Naive thymus-derived CD8-positive, alpha-beta T cell (primary cell): ENCODE measurements at regions not wholly inside any gene's neighbourhood (a gene's known extent, or its start where the extent isn't known, plus 50 kb on each side); places are given as distances from the start of the nearest gene placed in this dataset.

Source experiments
- ATAC-seq, 2 donors: fragments of 150-1000 bp; cut with Tn5 transposase in 1 of 2; sonication (Bioruptor Pico), chemical (Tn5 transposase) in 1 of 2; 1 replicate in 1 of 2; 2 replicates in 1 of 2; pipeline ENCODE4 v1.10.0; 2021; ENCODE audit warnings: mild to moderate bottlenecking in 2 of 2, moderate library complexity in 2 of 2
- POLR2A ChIA-PET: fragments of 350-600 bp; sonication (Branson Sonifier 250); formaldehyde crosslinking; loops from one replicate; lab custom pipeline; 2021; ENCODE audit warnings: antibody characterized with exemption; lab: Charles Lee
- DNase-seq, 10 donors: peaks; one replicate each; pipeline versions ENCODE4 v3.0.0 to v3.0.0-alpha.2; 2020 to 2022
- H3K27ac Mint-ChIP-seq, 10 donors: one replicate each; pipeline ENCODE4 v1.8.0; 2020 to 2022; ENCODE audit warnings: mild to moderate bottlenecking in 10 of 10, mixed read lengths in 10 of 10, moderate library complexity in 4 of 10, inconsistent platforms in 1 of 10
- H3K27me3 Mint-ChIP-seq, 5 donors: one replicate each; pipeline ENCODE4 v1.8.0; 2021 to 2022; ENCODE audit warnings: mixed read lengths in 5 of 5
- H3K36me3 Mint-ChIP-seq, 3 donors: one replicate each; pipeline ENCODE4 v1.8.0; 2020 to 2022; ENCODE audit warnings: mixed read lengths in 3 of 3, mild to moderate bottlenecking in 2 of 3, inconsistent platforms in 1 of 3
- H3K4me1 Mint-ChIP-seq, 4 donors: one replicate each; pipeline ENCODE4 v1.8.0; 2021 to 2022; ENCODE audit warnings: mixed read lengths in 4 of 4
- H3K4me3 Mint-ChIP-seq, 10 donors: one replicate each; pipeline ENCODE4 v1.8.0; 2020 to 2022; ENCODE audit warnings: mild to moderate bottlenecking in 10 of 10, mixed read lengths in 10 of 10, moderate library complexity in 6 of 10, inconsistent platforms in 1 of 10
- H3K9me3 Mint-ChIP-seq, 9 donors: one replicate each; pipeline ENCODE4 v1.8.0; 2020 to 2022; ENCODE audit warnings: mixed read lengths in 9 of 9, mild to moderate bottlenecking in 3 of 9, inconsistent platforms in 1 of 9, moderate library complexity in 1 of 9

- Mint-ChIP-seq H3K27me3 (peaks cover 0 to 11% (median 8%) of the 10 kb centered on the region in 5 donors), H3K9me3 (peaks cover 0 to 3% (median 0%) of the 10 kb centered on the region in 9 donors), H3K27ac (no peak overlapping the region), H3K36me3 (peaks cover 0 to 4% (median 0%) of the 10 kb centered on the region in 3 donors), H3K4me1 (peaks cover 6 to 12% (median 10%) of the 10 kb centered on the region in 4 donors), H3K4me3 (no peak overlapping the region)
- ATAC-seq (no peak), DNase-seq (no peak)
- POLR2A ChIA-PET = interaction anchor here (0.7 kb wide), 1 partner anchor 645 kb away, joined by 5 read pairs; no protein-coding TSS in a partner anchor
Observed at GRCh38 chr6:6704103-6705060, 115.9 kb downstream of the LY86 start.

GRCh38 chr6:6705061-6705425 lies 116.5 kb downstream of the LY86 start:
- POLR2A ChIA-PET = no interaction called here
- no peak overlapping the region for H3K27ac Mint-ChIP-seq
- H3K9me3 Mint-ChIP-seq = peaks cover 0 to 3% (median 0%) of the 10 kb centered on the region in 9 donors
- H3K36me3 Mint-ChIP-seq = peaks cover 0 to 4% (median 0%) of the 10 kb centered on the region in 3 donors
- DNase-seq = no peak
- no peak for ATAC-seq
- H3K27me3 Mint-ChIP-seq = peaks cover 0 to 13% (median 8%) of the 10 kb centered on the region in 5 donors
- H3K4me3 Mint-ChIP-seq = no peak overlapping the region
- H3K4me1 Mint-ChIP-seq = peaks cover 6 to 11% (median 10%) of the 10 kb centered on the region in 4 donors

GRCh38 chr6:6705915-6706675 lies 117.6 kb downstream of the LY86 start:
- Mint-ChIP-seq H3K27me3 (peaks cover 0 to 22% (median 12%) of the 10 kb centered on the region in 5 donors), H3K27ac (peak overlapping the region in 1 of 10 donors; percentile 30), H3K4me3 (no peak overlapping the region), H3K4me1 (peaks cover 9 to 15% (median 12%) of the 10 kb centered on the region in 4 donors), H3K36me3 (peaks cover 0 to 4% (median 0%) of the 10 kb centered on the region in 3 donors), H3K9me3 (peaks cover 0 to 3% (median 0%) of the 10 kb centered on the region in 9 donors)
- DNase-seq = no peak
- POLR2A ChIA-PET = interaction anchor here (0.7 kb wide), 1 partner anchor 101 kb away, joined by 3 read pairs; no protein-coding TSS in a partner anchor
- no peak for ATAC-seq

- no peak overlapping the region for H3K27ac Mint-ChIP-seq
- ATAC-seq = no peak
- H3K4me1 Mint-ChIP-seq = peaks cover 15 to 26% (median 21%) of the 10 kb centered on the region in 4 donors
- DNase-seq = no peak
- peaks cover 0 to 27% (median 20%) of the 10 kb centered on the region in 5 donors for H3K27me3 Mint-ChIP-seq
- no peaks in the 10 kb centered on the region for H3K36me3 Mint-ChIP-seq
- POLR2A ChIA-PET = no interaction called here
- no peaks in the 10 kb centered on the region for H3K9me3 Mint-ChIP-seq
- no peak overlapping the region for H3K4me3 Mint-ChIP-seq
Observed at GRCh38 chr6:6707143-6707542, 118.6 kb downstream of the LY86 start.

- H3K27me3 Mint-ChIP-seq = peaks cover 0 to 34% (median 22%) of the 10 kb centered on the region in 5 donors
- no peak overlapping the region for H3K4me3 Mint-ChIP-seq
- ATAC-seq = no peak
- no peak overlapping the region for H3K27ac Mint-ChIP-seq
- DNase-seq = no peak
- POLR2A ChIA-PET = no interaction called here
- peaks cover 17 to 35% (median 23%) of the 10 kb centered on the region in 4 donors for H3K4me1 Mint-ChIP-seq
- no peaks in the 10 kb centered on the region for H3K9me3 Mint-ChIP-seq
- no peaks in the 10 kb centered on the region for H3K36me3 Mint-ChIP-seq
Observed at GRCh38 chr6:6709106-6709505, 120.6 kb downstream of the LY86 start.

GRCh38 chr6:6711031-6711785 lies 122.7 kb downstream of the LY86 start:
- no peak for ATAC-seq
- Mint-ChIP-seq H3K4me3 (peak overlapping the region; percentile 36 to 86 (median 72)), H3K36me3 (no peaks in the 10 kb centered on the region), H3K27me3 (peaks cover 0 to 35% (median 22%) of the 10 kb centered on the region in 5 donors), H3K4me1 (peaks cover 17 to 37% (median 23%) of the 10 kb centered on the region in 4 donors), H3K9me3 (no peaks in the 10 kb centered on the region), H3K27ac (peak overlapping the region in 4 of 10 donors; percentile 1 to 82 (median 16))
- POLR2A ChIA-PET = interaction anchor here (0.6 kb wide), 1 partner anchor 9 kb away, joined by 3 read pairs; no protein-coding TSS in a partner anchor
- no peak for DNase-seq

- H3K4me1 Mint-ChIP-seq = peaks cover 17 to 37% (median 23%) of the 10 kb centered on the region in 4 donors
- H3K27me3 Mint-ChIP-seq = peaks cover 0 to 34% (median 22%) of the 10 kb centered on the region in 5 donors
- peak overlapping the region; percentile 36 to 86 (median 72) for H3K4me3 Mint-ChIP-seq
- POLR2A ChIA-PET = no interaction called here
- DNase-seq (peak in 5 of 10 donors; percentile 12 to 39 (median 15)), ATAC-seq (peak; percentile 78 to 80)
- H3K36me3 Mint-ChIP-seq = no peaks in the 10 kb centered on the region
- H3K27ac Mint-ChIP-seq = peak overlapping the region in 6 of 10 donors; percentile 1 to 82 (median 28)
- no peaks in the 10 kb centered on the region for H3K9me3 Mint-ChIP-seq
Observed at GRCh38 chr6:6711832-6712448, 123.4 kb downstream of the LY86 start.

- peak overlapping the region in 8 of 10 donors; percentile 58 to 86 (median 72) for H3K4me3 Mint-ChIP-seq
- no peaks in the 10 kb centered on the region for H3K36me3 Mint-ChIP-seq
- POLR2A ChIA-PET = interaction anchor here (0.5 kb wide), 1 partner anchor 430 kb away, joined by 3 read pairs; no protein-coding TSS in a partner anchor
- DNase-seq (peak in 2 of 10 donors; percentile 5 to 23), ATAC-seq (peak; percentile 37 to 45)
- peaks cover 17 to 38% (median 23%) of the 10 kb centered on the region in 4 donors for H3K4me1 Mint-ChIP-seq
- H3K27me3 Mint-ChIP-seq = peaks cover 0 to 34% (median 22%) of the 10 kb centered on the region in 5 donors
- no peaks in the 10 kb centered on the region for H3K9me3 Mint-ChIP-seq
- H3K27ac Mint-ChIP-seq = peak overlapping the region in 5 of 10 donors; percentile 5 to 82 (median 24)
Observed at GRCh38 chr6:6712449-6713403, 124.2 kb downstream of the LY86 start.

GRCh38 chr6:6713657-6714056 lies 125.1 kb downstream of the LY86 start:
- Mint-ChIP-seq H3K9me3 (no peaks in the 10 kb centered on the region), H3K4me1 (peaks cover 17 to 43% (median 23%) of the 10 kb centered on the region in 4 donors), H3K27me3 (peaks cover 0 to 34% (median 20%) of the 10 kb centered on the region in 5 donors), H3K4me3 (no peak overlapping the region), H3K36me3 (no peaks in the 10 kb centered on the region), H3K27ac (no peak overlapping the region)
- POLR2A ChIA-PET = no interaction called here
- ATAC-seq = no peak
- no peak for DNase-seq

GRCh38 chr6:6714118-6714897 lies 125.8 kb downstream of the LY86 start:
- H3K27me3 Mint-ChIP-seq = peaks cover 0 to 32% (median 17%) of the 10 kb centered on the region in 5 donors
- H3K27ac Mint-ChIP-seq = no peak overlapping the region
- POLR2A ChIA-PET = interaction anchor here (1.1 kb wide), 1 partner anchor 900 kb away, joined by 3 read pairs; no protein-coding TSS in a partner anchor
- DNase-seq (no peak), ATAC-seq (no peak)
- peaks cover 17 to 43% (median 23%) of the 10 kb centered on the region in 4 donors for H3K4me1 Mint-ChIP-seq
- H3K4me3 Mint-ChIP-seq = peak overlapping the region in 1 of 10 donors; percentile 11
- no peaks in the 10 kb centered on the region for H3K36me3 Mint-ChIP-seq
- H3K9me3 Mint-ChIP-seq = no peaks in the 10 kb centered on the region
